ENCODE measurements at regions not wholly inside any gene's neighbourhood (a gene's known extent, or its start where the extent isn't known, plus 50 kb on each side); places are given as distances from the start of the nearest gene placed in this dataset.

DNA sequence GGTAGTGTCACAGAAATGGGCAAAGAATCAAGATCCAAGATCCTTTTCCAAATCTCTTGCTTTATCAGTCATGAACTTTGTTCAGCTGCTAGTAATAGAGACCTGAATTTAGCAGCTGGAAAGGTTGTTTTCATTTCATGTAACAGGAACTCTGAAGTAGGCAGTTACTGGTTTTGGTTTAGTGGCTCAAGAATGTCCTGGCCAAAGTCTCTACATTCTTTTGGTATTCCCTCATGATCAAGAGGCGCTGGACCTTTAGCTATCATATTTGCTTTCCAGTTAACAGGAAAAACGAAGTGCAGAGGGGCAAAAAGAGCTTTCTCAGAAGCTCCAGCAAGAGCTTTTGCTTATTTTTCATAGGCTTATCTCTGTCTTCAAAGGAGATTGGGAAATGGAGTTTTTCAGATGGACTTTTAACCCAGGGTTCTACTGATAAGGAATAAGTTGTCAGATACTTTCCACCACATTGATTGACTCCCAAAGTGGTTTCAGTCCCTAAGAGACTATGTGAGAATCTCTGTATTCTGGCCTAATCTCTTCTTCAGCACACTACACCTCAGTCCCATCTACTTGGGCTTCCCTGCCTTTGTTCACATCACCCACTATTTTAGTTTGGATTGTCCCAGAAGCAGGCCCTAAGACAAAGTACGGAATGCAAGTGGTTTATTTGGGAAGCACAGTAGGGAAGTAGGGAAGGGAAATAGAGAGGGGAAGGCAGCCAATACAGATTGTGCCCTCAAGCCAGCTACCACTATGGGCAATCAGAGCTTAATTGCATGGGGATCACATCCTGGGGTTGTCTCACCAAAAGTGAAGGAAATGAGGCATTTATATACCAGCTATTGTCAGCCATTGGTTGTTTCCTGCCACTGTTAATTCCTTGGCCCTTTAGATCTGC, 359.3 kb downstream of the LRRC70 start:
- TF ChIP-seq, protein P1, sequence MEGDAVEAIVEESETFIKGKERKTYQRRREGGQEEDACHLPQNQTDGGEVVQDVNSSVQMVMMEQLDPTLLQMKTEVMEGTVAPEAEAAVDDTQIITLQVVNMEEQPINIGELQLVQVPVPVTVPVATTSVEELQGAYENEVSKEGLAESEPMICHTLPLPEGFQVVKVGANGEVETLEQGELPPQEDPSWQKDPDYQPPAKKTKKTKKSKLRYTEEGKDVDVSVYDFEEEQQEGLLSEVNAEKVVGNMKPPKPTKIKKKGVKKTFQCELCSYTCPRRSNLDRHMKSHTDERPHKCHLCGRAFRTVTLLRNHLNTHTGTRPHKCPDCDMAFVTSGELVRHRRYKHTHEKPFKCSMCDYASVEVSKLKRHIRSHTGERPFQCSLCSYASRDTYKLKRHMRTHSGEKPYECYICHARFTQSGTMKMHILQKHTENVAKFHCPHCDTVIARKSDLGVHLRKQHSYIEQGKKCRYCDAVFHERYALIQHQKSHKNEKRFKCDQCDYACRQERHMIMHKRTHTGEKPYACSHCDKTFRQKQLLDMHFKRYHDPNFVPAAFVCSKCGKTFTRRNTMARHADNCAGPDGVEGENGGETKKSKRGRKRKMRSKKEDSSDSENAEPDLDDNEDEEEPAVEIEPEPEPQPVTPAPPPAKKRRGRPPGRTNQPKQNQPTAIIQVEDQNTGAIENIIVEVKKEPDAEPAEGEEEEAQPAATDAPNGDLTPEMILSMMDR (IDR thresholded peaks at IDR 0.05), result no peak
- no peak for TF ChIP-seq ZFX (IDR thresholded peaks at IDR 0.05; ENCODE audit: borderline replicate concordance)

All from 22Rv1 (cell line).